ENCODE measurements at regions not wholly inside any gene's neighbourhood (a gene's known extent, or its start where the extent isn't known, plus 50 kb on each side); places are given as distances from the start of the nearest gene placed in this dataset.
A peak's percentile ranks its signal among the peaks of the same experiment; 100 is the strongest.

GRCh38 chr5:5881294-5881693 is 458.8 kb downstream of the ICE1 start:
- Mint-ChIP-seq H3K4me1 (peaks cover 3% of the 10 kb centered on the region), H3K27me3 (ENCODE audit: low read depth) (no peaks in the 10 kb centered on the region), H3K36me3 (no peaks in the 10 kb centered on the region), H3K4me3 (no peak overlapping the region), H3K9me3 (no peaks in the 10 kb centered on the region), H3K27ac (no peak overlapping the region)
- ATAC-seq (peak; percentile 99), DNase-seq (ENCODE audit: low spot score) (peak; percentile 80)
- no peak for TF ChIP-seq TP53 (CRISPR knock-in tag; IDR thresholded peaks at IDR 0.05)
- TF ChIP-seq MYBL2 (CRISPR knock-in tag; IDR thresholded peaks at IDR 0.05) = no peak
- TF ChIP-seq MAX (CRISPR knock-in tag; IDR thresholded peaks at IDR 0.05) = peak; percentile 81
- TF ChIP-seq ZNF425 (CRISPR knock-in tag; conservative IDR thresholded peaks at IDR 0.05) = no peak
- TF ChIP-seq TEAD1 (CRISPR knock-in tag; IDR thresholded peaks at IDR 0.05) = 0 out of 2 replicates have a peak, but pooled peaks have one; percentile 30
- TF ChIP-seq NR3C1 (CRISPR knock-in tag; conservative IDR thresholded peaks at IDR 0.05; ENCODE audit: low read depth) = no peak
- TF ChIP-seq, protein P1, sequence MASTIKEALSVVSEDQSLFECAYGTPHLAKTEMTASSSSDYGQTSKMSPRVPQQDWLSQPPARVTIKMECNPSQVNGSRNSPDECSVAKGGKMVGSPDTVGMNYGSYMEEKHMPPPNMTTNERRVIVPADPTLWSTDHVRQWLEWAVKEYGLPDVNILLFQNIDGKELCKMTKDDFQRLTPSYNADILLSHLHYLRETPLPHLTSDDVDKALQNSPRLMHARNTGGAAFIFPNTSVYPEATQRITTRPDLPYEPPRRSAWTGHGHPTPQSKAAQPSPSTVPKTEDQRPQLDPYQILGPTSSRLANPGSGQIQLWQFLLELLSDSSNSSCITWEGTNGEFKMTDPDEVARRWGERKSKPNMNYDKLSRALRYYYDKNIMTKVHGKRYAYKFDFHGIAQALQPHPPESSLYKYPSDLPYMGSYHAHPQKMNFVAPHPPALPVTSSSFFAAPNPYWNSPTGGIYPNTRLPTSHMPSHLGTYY (CRISPR knock-in tag; IDR thresholded peaks at IDR 0.05) = no peak
- TF ChIP-seq GABPB1 (CRISPR knock-in tag; IDR thresholded peaks at IDR 0.05) = no peak
- TF ChIP-seq ZNF317 (CRISPR knock-in tag; IDR thresholded peaks at IDR 0.05; ENCODE audit: borderline replicate concordance, low read depth) = peak; percentile 64
- 0 out of 2 replicates have a peak, but pooled peaks have one; percentile 15 for TF ChIP-seq SP1 (CRISPR knock-in tag; conservative IDR thresholded peaks at IDR 0.05)
- TF ChIP-seq ZNF121 (CRISPR knock-in tag; IDR thresholded peaks at IDR 0.05) = peak; percentile 7; the same call in 1 of the 2 replicates
- no peak for TF ChIP-seq ESRRA (CRISPR knock-in tag; IDR thresholded peaks at IDR 0.05; ENCODE audit: borderline replicate concordance)
- CTCF ChIA-PET = interaction anchor here (0.8 to 1.6 kb wide), 3 partner anchors 155 to 387 kb away, joined by 3 to 10 read pairs (median 9); no protein-coding TSS in a partner anchor
- POLR2A ChIA-PET = interaction anchor here (1.4 kb wide), 1 partner anchor 384 kb away, joined by 3 read pairs; no protein-coding TSS in a partner anchor

GRCh38 chr5:5880077-5880763 is 457.7 kb downstream of the ICE1 start:
- ChIA-PET POLR2A (interaction anchor here (1.4 kb wide), 1 partner anchor 383 kb away, joined by 3 read pairs; no protein-coding TSS in a partner anchor), CTCF (interaction anchor here (1.5 to 1.6 kb wide), 2 partner anchors 383 to 386 kb away, joined by 9 to 10 read pairs; no protein-coding TSS in a partner anchor)
- Mint-ChIP-seq H3K4me1 (peaks cover 3% of the 10 kb centered on the region), H3K9me3 (no peaks in the 10 kb centered on the region), H3K27ac (no peak overlapping the region), H3K36me3 (no peaks in the 10 kb centered on the region), H3K27me3 (ENCODE audit: low read depth) (no peaks in the 10 kb centered on the region), H3K4me3 (no peak overlapping the region)
- DNase-seq (ENCODE audit: low spot score) = no peak
- TF ChIP-seq GABPB1 (CRISPR knock-in tag; IDR thresholded peaks at IDR 0.05) = no peak
- TF ChIP-seq FOXP4 (CRISPR knock-in tag; IDR thresholded peaks at IDR 0.05) = no peak
- TF ChIP-seq SMAD4 (CRISPR knock-in tag; IDR thresholded peaks at IDR 0.05) = no peak
- no peak for TF ChIP-seq FOXP1 (CRISPR knock-in tag; IDR thresholded peaks at IDR 0.05; ENCODE audit: borderline replicate concordance)
- TF ChIP-seq USF2 (CRISPR knock-in tag; IDR thresholded peaks at IDR 0.05) = no peak
- no peak for TF ChIP-seq ZNF263 (CRISPR knock-in tag; IDR thresholded peaks at IDR 0.05; ENCODE audit: low read depth)
- TF ChIP-seq ZNF425 (CRISPR knock-in tag; conservative IDR thresholded peaks at IDR 0.05) = no peak
- no peak for TF ChIP-seq EMX1 (CRISPR knock-in tag; IDR thresholded peaks at IDR 0.05)
- TF ChIP-seq, protein P2, sequence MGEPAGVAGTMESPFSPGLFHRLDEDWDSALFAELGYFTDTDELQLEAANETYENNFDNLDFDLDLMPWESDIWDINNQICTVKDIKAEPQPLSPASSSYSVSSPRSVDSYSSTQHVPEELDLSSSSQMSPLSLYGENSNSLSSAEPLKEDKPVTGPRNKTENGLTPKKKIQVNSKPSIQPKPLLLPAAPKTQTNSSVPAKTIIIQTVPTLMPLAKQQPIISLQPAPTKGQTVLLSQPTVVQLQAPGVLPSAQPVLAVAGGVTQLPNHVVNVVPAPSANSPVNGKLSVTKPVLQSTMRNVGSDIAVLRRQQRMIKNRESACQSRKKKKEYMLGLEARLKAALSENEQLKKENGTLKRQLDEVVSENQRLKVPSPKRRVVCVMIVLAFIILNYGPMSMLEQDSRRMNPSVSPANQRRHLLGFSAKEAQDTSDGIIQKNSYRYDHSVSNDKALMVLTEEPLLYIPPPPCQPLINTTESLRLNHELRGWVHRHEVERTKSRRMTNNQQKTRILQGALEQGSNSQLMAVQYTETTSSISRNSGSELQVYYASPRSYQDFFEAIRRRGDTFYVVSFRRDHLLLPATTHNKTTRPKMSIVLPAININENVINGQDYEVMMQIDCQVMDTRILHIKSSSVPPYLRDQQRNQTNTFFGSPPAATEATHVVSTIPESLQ (CRISPR knock-in tag; IDR thresholded peaks at IDR 0.05) = no peak
- no peak for TF ChIP-seq ZNF232 (CRISPR knock-in tag; IDR thresholded peaks at IDR 0.05)
- TF ChIP-seq NFYB (CRISPR knock-in tag; conservative IDR thresholded peaks at IDR 0.05; ENCODE audit: low read depth) = no peak
- no peak for TF ChIP-seq ZNF138 (CRISPR knock-in tag; conservative IDR thresholded peaks at IDR 0.05)
- TF ChIP-seq ZNF121 (CRISPR knock-in tag; IDR thresholded peaks at IDR 0.05) = no peak
- ATAC-seq = no peak
